ENCODE measurements at regions not wholly inside any gene's neighbourhood (a gene's known extent, or its start where the extent isn't known, plus 50 kb on each side); places are given as distances from the start of the nearest gene placed in this dataset.

- no peak for TF ChIP-seq CTCF (IDR thresholded peaks at IDR 0.05)
- no peak for TF ChIP-seq POLR2AphosphoS5 (IDR thresholded peaks at IDR 0.05)
- TF ChIP-seq POLR2A (IDR thresholded peaks at IDR 0.05), result no peak
Observed at GRCh38 chrX:117532339-117532738, 584.3 kb downstream of the KLHL13 start.

Measured in stomach (tissue), 4 donors.